Neural cell (in vitro differentiated cells): ENCODE measurements at regions not wholly inside any gene's neighbourhood (a gene's known extent, or its start where the extent isn't known, plus 50 kb on each side); places are given as distances from the start of the nearest gene placed in this dataset.

Experiments used
- H2AFZ ChIP-seq: fragments of 200-600, 300-800 bp; sonication (generic), shearing (Covaris generic); 2 replicates; pipeline ENCODE4 v1.6.0; 2014; ENCODE audit warnings: low read depth, mild to moderate bottlenecking, antibody characterized with exemption, low read length, moderate library complexity
- H3F3A ChIP-seq: fragments of 200-600 bp; shearing (Covaris generic); 2 replicates; pipeline ENCODE4 v1.6.1; 2016; ENCODE audit warnings: mild to moderate bottlenecking, moderate library complexity, mixed read lengths, antibody characterized with exemption, low read length; ENCODE audit not compliant: insufficient read depth, poor library complexity, severe bottlenecking
- H3K27ac ChIP-seq: fragments of 200-600, 300-800 bp; sonication (generic), shearing (Covaris generic); 2 replicates; pipeline ENCODE4 v1.5.1; 2014; ENCODE audit warnings: mild to moderate bottlenecking, low read length, moderate library complexity
- H3K27me3 ChIP-seq: fragments of 300-800, 200-600 bp; sonication (generic), shearing (Covaris generic); 2 replicates; pipeline ENCODE4 v1.6.0; 2014; ENCODE audit warnings: mild to moderate bottlenecking, low read depth, low read length, moderate library complexity; ENCODE audit not compliant: insufficient read depth
- H3K36me3 ChIP-seq: fragments of 300-800, 200-600 bp; sonication (generic), shearing (Covaris generic); 2 replicates; pipeline ENCODE4 v1.5.1; 2014; ENCODE audit warnings: mild to moderate bottlenecking, antibody characterized with exemption, low read length, moderate library complexity; ENCODE audit not compliant: insufficient read depth
- H3K4me2 ChIP-seq: fragments of 300-800, 200-600 bp; sonication (generic), shearing (Covaris generic); 2 replicates; pipeline ENCODE4 v1.6.0; 2014; ENCODE audit warnings: mild to moderate bottlenecking, low read length
- H3K4me3 ChIP-seq: fragments of 300-800, 200-600 bp; sonication (generic), shearing (Covaris generic); 2 replicates; pipeline ENCODE4 v1.5.1; 2014; ENCODE audit warnings: mild to moderate bottlenecking, low read length, moderate library complexity
- H3K79me2 ChIP-seq: fragments of 200-600 bp; shearing (Covaris generic); replicated peaks from 2 replicates; pipeline ENCODE4 v1.6.0; 2014; ENCODE audit warnings: mild to moderate bottlenecking, low read length, moderate library complexity; ENCODE audit not compliant: insufficient read depth
- H3K9ac ChIP-seq: fragments of 300-800, 200-600 bp; sonication (generic), shearing (Covaris generic); 2 replicates; pipeline ENCODE4 v1.6.1; 2016; ENCODE audit warnings: mild to moderate bottlenecking, low read length, mixed read lengths
- H3K9me2 ChIP-seq: fragments of 200-600 bp; shearing (Covaris generic); 2 replicates; pipeline ENCODE4 v1.6.1; 2016; ENCODE audit warnings: mild to moderate bottlenecking, low read length, mixed read lengths; ENCODE audit not compliant: insufficient read depth
- H3K9me3 ChIP-seq: fragments of 200-600, 300-800 bp; sonication (generic), shearing (Covaris generic); 2 replicates; pipeline ENCODE4 v1.6.1; 2016; ENCODE audit warnings: mild to moderate bottlenecking, mixed run types, low read length, moderate library complexity, mixed read lengths
- H4K20me1 ChIP-seq: fragments of 200-600 bp; shearing (Covaris generic); 2 replicates; pipeline ENCODE4 v1.6.1; 2016; ENCODE audit warnings: mild to moderate bottlenecking, mixed run types; ENCODE audit not compliant: insufficient read depth
- CTCF ChIP-seq: fragments of 450-650 bp; IDR thresholded peaks from 2 replicates; pipeline ENCODE4 v1.5.1; 2014; ENCODE audit warnings: antibody characterized with exemption, mild to moderate bottlenecking, moderate library complexity; ENCODE audit not compliant: poor library complexity, severe bottlenecking
- EP300 ChIP-seq: fragments of 450-650 bp; conservative IDR thresholded peaks from 2 replicates; pipeline ENCODE4 v1.6.1; 2014; ENCODE audit warnings: antibody characterized with exemption, mild to moderate bottlenecking, moderate library complexity; ENCODE audit not compliant: poor library complexity, severe bottlenecking
- EZH2 ChIP-seq: fragments of 200-600, 300-800 bp; shearing (Covaris generic), sonication (generic); IDR thresholded peaks from 2 replicates; pipeline ENCODE4 v1.6.1; 2014; ENCODE audit warnings: antibody characterized with exemption, low read length, borderline replicate concordance, mild to moderate bottlenecking; ENCODE audit not compliant: insufficient read depth, poor library complexity, severe bottlenecking
- MXI1 ChIP-seq: fragments of 450-650 bp; conservative IDR thresholded peaks from 2 replicates; pipeline ENCODE4 v1.6.1; 2014; ENCODE audit warnings: antibody characterized with exemption, mild to moderate bottlenecking; ENCODE audit not compliant: poor library complexity, severe bottlenecking
- POLR2AphosphoS5 ChIP-seq: IDR thresholded peaks from 2 replicates; pipeline ENCODE4 v1.6.1; 2012
- REST ChIP-seq: IDR thresholded peaks from 2 replicates; pipeline ENCODE4 v1.6.1; 2012; ENCODE audit warnings: borderline replicate concordance
- SMC3 ChIP-seq: fragments of 450-650 bp; conservative IDR thresholded peaks from 2 replicates; pipeline ENCODE4 v1.6.1; 2014; ENCODE audit warnings: antibody characterized with exemption, mild to moderate bottlenecking, moderate library complexity; ENCODE audit not compliant: poor library complexity
- TAF1 ChIP-seq: IDR thresholded peaks from 2 replicates; pipeline ENCODE4 v1.6.1; 2012; ENCODE audit warnings: low read depth

- TF ChIP-seq REST, result no peak
- peak; percentile 64 for TF ChIP-seq POLR2AphosphoS5
- Histone ChIP-seq H3K36me3 (no peaks in the 10 kb centered on the region), H3K4me2 (no peak overlapping the region), H3K9me2 (no peaks in the 10 kb centered on the region), H3K27ac (no peak overlapping the region), H3K9ac (no peak overlapping the region), H2AFZ (no peak overlapping the region), H3K9me3 (no peaks in the 10 kb centered on the region), H3K4me3 (no peak overlapping the region), H3K79me2 (no peaks in the 10 kb centered on the region), H3K27me3 (no peaks in the 10 kb centered on the region), H3F3A (no peaks in the 10 kb centered on the region), H4K20me1 (no peaks in the 10 kb centered on the region)
Observed at GRCh38 chr18:37720663-37721062, 155.1 kb upstream of the CELF4 start.

- TF ChIP-seq REST (no peak), POLR2AphosphoS5 (no peak), EP300 (no peak), SMC3 (no peak)
- Histone ChIP-seq H2AFZ (no peak overlapping the region), H3K79me2 (no peaks in the 10 kb centered on the region), H3K9ac (no peak overlapping the region), H3F3A (no peaks in the 10 kb centered on the region), H3K4me3 (no peak overlapping the region), H3K27ac (no peak overlapping the region), H3K9me2 (no peaks in the 10 kb centered on the region), H3K4me2 (no peak overlapping the region), H3K36me3 (no peaks in the 10 kb centered on the region), H3K9me3 (no peaks in the 10 kb centered on the region), H3K27me3 (no peaks in the 10 kb centered on the region), H4K20me1 (no peaks in the 10 kb centered on the region)
Observed at GRCh38 chr18:37717656-37718055, 152.1 kb upstream of the CELF4 start.

GRCh38 chr18:37717098-37717497 is 151.5 kb upstream of the CELF4 start:
- no peak overlapping the region for H3K4me3 ChIP-seq
- H3K36me3 ChIP-seq, result no peaks in the 10 kb centered on the region
- H3K9me2 ChIP-seq, result no peaks in the 10 kb centered on the region

More at GRCh38 chr18:37717098-37717497, 151.5 kb upstream of the CELF4 start:
- Histone ChIP-seq H3K9me3 (no peaks in the 10 kb centered on the region), H3K27me3 (no peaks in the 10 kb centered on the region), H3K79me2 (no peaks in the 10 kb centered on the region), H3F3A (no peaks in the 10 kb centered on the region), H2AFZ (no peak overlapping the region), H3K9ac (no peak overlapping the region), H3K4me2 (no peak overlapping the region), H4K20me1 (no peaks in the 10 kb centered on the region), H3K27ac (no peak overlapping the region)
- TF ChIP-seq MXI1 (no peak), EP300 (no peak), POLR2AphosphoS5 (no peak), EZH2 (no peak), CTCF (no peak), REST (no peak), TAF1 (no peak)
